ENCODE measurements at regions not wholly inside any gene's neighbourhood (a gene's known extent, or its start where the extent isn't known, plus 50 kb on each side); places are given as distances from the start of the nearest gene placed in this dataset.

DNA sequence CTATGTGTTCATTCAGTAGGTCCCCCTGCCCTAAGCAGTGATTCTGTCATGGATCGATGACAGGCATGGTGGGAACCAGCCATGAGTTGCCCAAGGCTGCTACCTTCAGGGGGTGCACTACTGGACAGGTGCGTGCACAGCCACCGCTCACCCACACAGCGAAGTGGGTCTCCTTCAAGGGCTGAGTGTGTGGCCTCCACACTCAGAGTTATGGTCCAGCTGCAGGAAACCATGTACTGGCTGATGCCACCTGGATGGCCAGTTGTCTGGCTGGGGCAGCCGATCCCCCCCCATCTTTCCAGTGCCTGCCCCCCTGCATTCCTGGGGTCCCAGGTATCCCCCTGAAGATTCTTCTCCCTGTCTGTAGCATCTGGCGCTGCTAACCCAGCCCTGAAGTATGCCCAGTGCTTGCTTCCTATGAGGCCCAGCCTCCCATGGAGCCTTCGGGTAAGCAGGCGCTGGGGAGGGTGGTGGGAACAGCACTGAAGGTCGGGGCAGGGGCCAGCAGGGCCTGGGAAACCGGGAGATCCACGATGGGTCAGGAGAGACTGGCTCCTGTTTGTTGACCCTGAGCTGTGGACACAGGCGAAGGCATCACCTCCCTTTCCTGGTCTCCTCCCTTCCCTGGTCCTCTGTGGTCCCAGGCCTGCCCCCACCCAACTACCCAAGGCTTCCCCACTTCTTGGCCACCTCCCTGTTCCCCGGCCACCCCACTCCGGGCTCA, 106.0 kb downstream of the VEGFA start:
- TF ChIP-seq, protein P1, sequence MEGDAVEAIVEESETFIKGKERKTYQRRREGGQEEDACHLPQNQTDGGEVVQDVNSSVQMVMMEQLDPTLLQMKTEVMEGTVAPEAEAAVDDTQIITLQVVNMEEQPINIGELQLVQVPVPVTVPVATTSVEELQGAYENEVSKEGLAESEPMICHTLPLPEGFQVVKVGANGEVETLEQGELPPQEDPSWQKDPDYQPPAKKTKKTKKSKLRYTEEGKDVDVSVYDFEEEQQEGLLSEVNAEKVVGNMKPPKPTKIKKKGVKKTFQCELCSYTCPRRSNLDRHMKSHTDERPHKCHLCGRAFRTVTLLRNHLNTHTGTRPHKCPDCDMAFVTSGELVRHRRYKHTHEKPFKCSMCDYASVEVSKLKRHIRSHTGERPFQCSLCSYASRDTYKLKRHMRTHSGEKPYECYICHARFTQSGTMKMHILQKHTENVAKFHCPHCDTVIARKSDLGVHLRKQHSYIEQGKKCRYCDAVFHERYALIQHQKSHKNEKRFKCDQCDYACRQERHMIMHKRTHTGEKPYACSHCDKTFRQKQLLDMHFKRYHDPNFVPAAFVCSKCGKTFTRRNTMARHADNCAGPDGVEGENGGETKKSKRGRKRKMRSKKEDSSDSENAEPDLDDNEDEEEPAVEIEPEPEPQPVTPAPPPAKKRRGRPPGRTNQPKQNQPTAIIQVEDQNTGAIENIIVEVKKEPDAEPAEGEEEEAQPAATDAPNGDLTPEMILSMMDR (IDR thresholded peaks at IDR 0.05), result no peak
- no peaks in the 10 kb centered on the region for H3K36me3 ChIP-seq
- H3K9me3 ChIP-seq, result no peaks in the 10 kb centered on the region
- no peaks in the 10 kb centered on the region for H3K27me3 ChIP-seq (replicated peaks; ENCODE audit: insufficient read depth)
- ATAC-seq (ENCODE audit: insufficient number of reproducible peaks, low FRiP score, low read depth) (no peak), DNase-seq (ENCODE audit: low spot score) (no peak)
- H3K4me3 ChIP-seq, result no peak overlapping the region
- peaks cover 0 to 14% of the 10 kb centered on the region in 2 donors for H3K4me1 ChIP-seq (ENCODE audit: control insufficient read depth in 1 of 2, low read depth in 2 of 2)
- H3K27ac ChIP-seq, result no peak overlapping the region

DNA sequence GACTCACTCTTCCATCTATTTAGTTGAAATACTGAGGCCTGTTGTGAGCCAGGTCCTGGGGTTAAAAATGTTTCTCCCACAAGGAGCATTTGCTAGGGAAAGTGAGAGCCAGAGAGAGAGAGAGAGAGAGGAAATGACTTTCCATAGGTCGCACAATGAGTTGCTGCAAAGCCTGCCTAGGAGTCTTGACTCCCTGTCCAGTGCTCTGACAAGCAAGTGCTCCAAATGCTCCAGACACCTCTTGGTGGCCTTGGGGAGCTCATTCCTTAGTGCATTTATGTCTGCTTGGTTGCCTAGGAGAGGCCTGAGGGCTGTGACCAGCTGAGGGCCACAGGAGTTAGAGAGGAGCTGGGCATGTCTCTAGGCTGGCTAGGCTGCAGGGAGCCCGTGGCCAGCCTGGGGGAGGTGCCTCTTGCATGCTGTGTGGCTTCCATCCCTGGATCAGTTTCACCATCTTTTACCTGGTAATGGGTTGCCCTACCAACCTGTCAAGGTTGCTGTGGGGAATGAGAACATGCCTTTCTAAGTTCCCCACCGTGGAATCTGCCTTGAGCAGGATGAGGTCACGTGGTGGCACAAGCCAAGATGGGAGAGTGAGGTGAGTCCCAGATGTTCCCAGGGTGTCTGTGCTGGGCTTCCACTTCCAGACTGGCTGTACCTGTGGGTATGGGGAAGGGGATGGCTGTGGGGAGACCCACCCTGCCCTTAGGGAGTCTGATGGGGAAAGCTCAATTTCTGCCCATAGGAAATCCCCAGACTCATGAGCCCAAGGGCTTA, 105.0 kb downstream of the VEGFA start:
- H3K4me3 ChIP-seq, result no peak overlapping the region
- ATAC-seq (ENCODE audit: insufficient number of reproducible peaks, low FRiP score, low read depth) (no peak), DNase-seq (ENCODE audit: low spot score) (no peak)
- H3K4me1 ChIP-seq (ENCODE audit: control insufficient read depth in 1 of 2, low read depth in 2 of 2), result peaks cover 0 to 14% of the 10 kb centered on the region in 2 donors
- TF ChIP-seq, protein P1 (IDR thresholded peaks at IDR 0.05), result no peak
- no peak overlapping the region for H3K27ac ChIP-seq
- H3K36me3 ChIP-seq, result no peaks in the 10 kb centered on the region
- no peaks in the 10 kb centered on the region for H3K9me3 ChIP-seq
- H3K27me3 ChIP-seq (replicated peaks; ENCODE audit: insufficient read depth), result no peaks in the 10 kb centered on the region

DNA sequence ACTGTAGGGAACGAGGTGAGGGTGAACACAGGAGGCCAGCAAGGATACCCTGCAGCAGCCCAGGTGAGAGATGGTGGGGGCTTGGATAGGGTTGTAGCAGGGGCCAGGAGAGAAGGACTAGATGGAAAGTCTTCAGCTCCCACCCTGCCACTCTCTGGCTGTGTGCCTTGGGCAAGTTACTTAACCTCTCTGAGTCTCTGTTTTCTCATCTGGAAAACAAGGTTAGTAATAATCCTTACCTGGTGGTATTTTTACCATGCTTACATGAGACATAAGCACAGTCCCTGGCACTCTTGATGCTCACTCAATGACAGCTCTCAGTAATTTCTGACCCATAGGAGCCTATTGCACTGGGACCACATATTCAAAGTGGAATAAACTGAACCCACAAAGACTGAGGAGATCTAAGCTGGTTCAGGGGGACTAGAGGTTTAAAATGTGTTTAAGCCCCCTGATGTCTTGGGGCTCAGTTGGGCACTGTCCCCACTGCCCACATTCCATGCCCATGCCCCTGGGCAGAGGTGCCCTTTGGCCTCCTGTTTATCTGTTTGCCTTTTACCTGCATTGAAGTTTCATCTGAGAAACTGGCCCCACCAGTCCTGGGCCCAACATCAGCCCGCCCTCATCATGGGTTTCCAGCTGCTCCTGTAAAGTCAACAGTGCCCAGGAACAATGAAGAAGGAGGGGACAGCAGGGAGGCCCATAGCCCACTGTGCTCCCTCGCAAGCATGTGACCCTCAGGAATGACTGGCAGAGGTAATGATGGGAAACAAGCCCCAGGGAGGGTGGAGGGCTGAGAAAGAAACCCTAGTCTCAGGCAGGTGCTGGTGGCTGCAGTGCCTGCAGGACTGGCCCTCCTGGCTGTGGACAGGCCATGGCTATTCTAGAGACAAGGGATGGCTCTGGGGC, 104.0 kb downstream of the VEGFA start:
- no peak for DNase-seq (ENCODE audit: low spot score)
- Histone ChIP-seq H3K27me3 (replicated peaks; ENCODE audit: insufficient read depth) (no peaks in the 10 kb centered on the region), H3K9me3 (no peaks in the 10 kb centered on the region), H3K36me3 (no peaks in the 10 kb centered on the region), H3K4me1 (ENCODE audit: control insufficient read depth in 1 of 2, low read depth in 2 of 2) (peaks cover 0 to 14% of the 10 kb centered on the region in 2 donors), H3K4me3 (no peak overlapping the region), H3K27ac (no peak overlapping the region)
- TF ChIP-seq, protein P1 (IDR thresholded peaks at IDR 0.05), result no peak
- no peak for ATAC-seq (ENCODE audit: insufficient number of reproducible peaks, low FRiP score, low read depth)

DNA sequence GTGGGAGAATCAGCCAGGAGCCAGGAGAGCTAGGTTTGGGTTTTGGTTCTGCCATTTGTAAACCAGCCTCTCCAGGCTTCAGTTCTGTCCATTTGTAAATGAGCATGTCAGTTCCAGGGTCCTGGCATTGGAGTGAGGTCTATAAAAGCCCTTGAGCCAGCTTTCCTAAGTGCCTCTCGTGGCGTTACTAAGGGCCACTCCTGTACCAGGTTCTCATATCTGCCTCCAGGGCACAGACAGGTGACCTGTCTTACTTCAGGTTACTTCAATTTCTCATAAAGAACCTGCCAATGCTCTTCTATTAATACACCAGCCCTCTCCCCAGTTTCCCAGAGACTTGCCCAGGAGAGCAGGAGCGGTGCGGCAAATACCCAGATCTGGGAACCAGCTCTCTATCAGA, 101.9 kb downstream of the VEGFA start:
- ATAC-seq (ENCODE audit: insufficient number of reproducible peaks, low FRiP score, low read depth), result no peak
- H3K4me1 ChIP-seq (ENCODE audit: control insufficient read depth in 1 of 2, low read depth in 2 of 2), result peaks cover 0 to 11% of the 10 kb centered on the region in 2 donors
- H3K4me3 ChIP-seq, result no peak overlapping the region
- H3K36me3 ChIP-seq, result no peaks in the 10 kb centered on the region
- no peak for DNase-seq (ENCODE audit: low spot score)
- TF ChIP-seq, protein P1 (IDR thresholded peaks at IDR 0.05), result no peak
- no peaks in the 10 kb centered on the region for H3K9me3 ChIP-seq
- no peaks in the 10 kb centered on the region for H3K27me3 ChIP-seq (replicated peaks; ENCODE audit: insufficient read depth)
- H3K27ac ChIP-seq, result no peak overlapping the region

DNA sequence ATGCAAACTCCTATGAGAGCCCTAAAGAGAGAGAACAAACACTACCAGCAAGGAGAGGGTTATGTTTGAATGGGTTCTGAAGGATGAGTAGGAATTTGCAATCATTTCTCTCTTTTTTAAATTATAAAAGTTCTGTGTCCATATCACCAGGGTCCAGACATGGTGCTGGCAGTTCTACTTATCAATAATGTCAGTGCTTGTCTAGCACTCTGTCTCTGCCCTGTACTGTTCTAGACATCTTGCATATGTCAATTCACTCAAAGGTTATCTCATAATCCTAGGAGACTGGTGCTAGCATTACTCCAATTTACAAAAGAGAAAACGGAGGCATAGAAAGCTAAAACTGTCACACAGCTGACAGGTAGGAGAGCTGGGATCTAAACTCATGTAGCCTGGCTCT, 101.3 kb downstream of the VEGFA start:
- ATAC-seq (ENCODE audit: insufficient number of reproducible peaks, low FRiP score, low read depth), result no peak
- peaks cover 0 to 5% of the 10 kb centered on the region in 2 donors for H3K4me1 ChIP-seq (ENCODE audit: control insufficient read depth in 1 of 2, low read depth in 2 of 2)
- no peak overlapping the region for H3K4me3 ChIP-seq
- no peaks in the 10 kb centered on the region for H3K9me3 ChIP-seq
- TF ChIP-seq, protein P1 (IDR thresholded peaks at IDR 0.05), result no peak
- no peaks in the 10 kb centered on the region for H3K27me3 ChIP-seq (replicated peaks; ENCODE audit: insufficient read depth)
- no peak overlapping the region for H3K27ac ChIP-seq
- no peaks in the 10 kb centered on the region for H3K36me3 ChIP-seq
- DNase-seq (ENCODE audit: low spot score), result no peak
